ENCODE measurements at regions not wholly inside any gene's neighbourhood (a gene's known extent, or its start where the extent isn't known, plus 50 kb on each side); places are given as distances from the start of the nearest gene placed in this dataset.

DNA sequence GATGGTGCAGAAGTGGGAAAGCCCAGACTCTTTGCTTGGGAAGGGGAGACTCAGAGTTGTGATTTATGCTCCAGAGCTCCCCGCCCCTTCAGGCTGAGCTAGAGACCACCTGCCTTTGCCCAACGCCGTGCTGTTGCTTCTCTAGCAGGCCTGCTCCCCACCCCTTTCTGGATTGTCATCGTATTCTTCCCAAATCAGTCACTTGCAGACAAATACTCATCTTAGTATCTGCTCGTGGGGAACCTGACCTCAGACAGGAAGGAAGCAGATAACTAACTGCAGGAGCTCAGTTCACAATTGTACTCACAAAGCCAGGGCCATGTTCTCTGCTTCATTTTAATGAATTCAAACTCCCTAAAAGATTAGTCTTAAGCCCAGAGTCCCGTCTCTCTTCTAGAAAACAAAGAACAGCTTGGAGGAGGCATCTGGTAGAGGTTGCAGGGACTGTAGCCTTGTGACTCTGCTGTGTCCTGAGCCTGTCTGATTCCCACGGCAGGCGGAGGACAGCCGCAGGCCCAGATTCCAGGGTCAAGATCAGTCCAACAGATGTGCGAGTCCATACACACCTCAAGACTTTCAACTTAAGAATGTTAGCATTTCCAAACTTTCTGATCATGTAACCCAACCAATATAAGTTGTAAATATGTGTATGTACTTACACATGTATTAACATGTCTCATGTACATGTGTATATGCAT, 57.2 kb upstream of the GGTLC1 start:
- TF ChIP-seq, protein P1, sequence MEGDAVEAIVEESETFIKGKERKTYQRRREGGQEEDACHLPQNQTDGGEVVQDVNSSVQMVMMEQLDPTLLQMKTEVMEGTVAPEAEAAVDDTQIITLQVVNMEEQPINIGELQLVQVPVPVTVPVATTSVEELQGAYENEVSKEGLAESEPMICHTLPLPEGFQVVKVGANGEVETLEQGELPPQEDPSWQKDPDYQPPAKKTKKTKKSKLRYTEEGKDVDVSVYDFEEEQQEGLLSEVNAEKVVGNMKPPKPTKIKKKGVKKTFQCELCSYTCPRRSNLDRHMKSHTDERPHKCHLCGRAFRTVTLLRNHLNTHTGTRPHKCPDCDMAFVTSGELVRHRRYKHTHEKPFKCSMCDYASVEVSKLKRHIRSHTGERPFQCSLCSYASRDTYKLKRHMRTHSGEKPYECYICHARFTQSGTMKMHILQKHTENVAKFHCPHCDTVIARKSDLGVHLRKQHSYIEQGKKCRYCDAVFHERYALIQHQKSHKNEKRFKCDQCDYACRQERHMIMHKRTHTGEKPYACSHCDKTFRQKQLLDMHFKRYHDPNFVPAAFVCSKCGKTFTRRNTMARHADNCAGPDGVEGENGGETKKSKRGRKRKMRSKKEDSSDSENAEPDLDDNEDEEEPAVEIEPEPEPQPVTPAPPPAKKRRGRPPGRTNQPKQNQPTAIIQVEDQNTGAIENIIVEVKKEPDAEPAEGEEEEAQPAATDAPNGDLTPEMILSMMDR (IDR thresholded peaks at IDR 0.05) = no peak
- TF ChIP-seq POLR2A (IDR thresholded peaks at IDR 0.05) = no peak
- intact Hi-C loops (cut with DNase I) = no loop called here

DNA sequence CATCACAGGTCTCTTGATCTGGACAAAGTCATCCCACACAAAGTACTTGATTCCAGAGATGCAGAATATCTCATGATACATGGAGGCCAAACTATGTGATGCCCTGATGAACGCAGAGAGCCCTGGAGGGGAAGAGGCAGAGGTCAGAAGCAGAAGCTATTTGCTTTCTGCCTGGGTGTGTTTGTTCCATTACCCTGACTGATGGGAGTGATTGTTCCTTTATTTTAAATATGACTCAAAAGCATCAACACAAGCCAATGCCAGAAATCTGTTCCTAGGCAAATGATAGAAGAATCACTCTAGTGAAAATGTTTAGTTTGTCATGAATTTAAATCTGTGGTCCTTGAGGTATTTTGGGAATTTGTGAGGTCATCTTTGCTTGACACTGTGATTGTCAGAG, 54.7 kb upstream of the GGTLC1 start:
- Histone ChIP-seq H3K4me3 (replicated peaks in 1 of 3) (no peak overlapping the region), H3K27me3 (no peaks in the 10 kb centered on the region), H3K36me3 (no peaks in the 10 kb centered on the region), H3K4me1 (peaks cover under 1 to 21% of the 10 kb centered on the region in 2 donors), H3K27ac (no peak overlapping the region), H3K9me3 (no peaks in the 10 kb centered on the region)
- no peak for DNase-seq
- intact Hi-C loops (cut with DNase I) = no loop called here
- TF ChIP-seq POLR2A (IDR thresholded peaks at IDR 0.05) = no peak
- TF ChIP-seq, protein P1 (IDR thresholded peaks at IDR 0.05) = no peak
- 79 to 82% methylated on average over 1 of the region's 1 CpG for WGBS, 2 donors

More for the DNA sequence above, 57.2 kb upstream of the GGTLC1 start:
- H3K9me3 ChIP-seq = no peaks in the 10 kb centered on the region
- no peak overlapping the region for H3K27ac ChIP-seq
- no peak for DNase-seq
- H3K27me3 ChIP-seq = no peaks in the 10 kb centered on the region
- H3K4me1 ChIP-seq = peaks cover 10 to 35% of the 10 kb centered on the region in 2 donors
- 85 to 90% methylated on average over 10 of the region's 10 CpGs for WGBS, 2 donors
- H3K36me3 ChIP-seq = no peaks in the 10 kb centered on the region
- H3K4me3 ChIP-seq (replicated peaks in 1 of 3) = no peak overlapping the region

DNA sequence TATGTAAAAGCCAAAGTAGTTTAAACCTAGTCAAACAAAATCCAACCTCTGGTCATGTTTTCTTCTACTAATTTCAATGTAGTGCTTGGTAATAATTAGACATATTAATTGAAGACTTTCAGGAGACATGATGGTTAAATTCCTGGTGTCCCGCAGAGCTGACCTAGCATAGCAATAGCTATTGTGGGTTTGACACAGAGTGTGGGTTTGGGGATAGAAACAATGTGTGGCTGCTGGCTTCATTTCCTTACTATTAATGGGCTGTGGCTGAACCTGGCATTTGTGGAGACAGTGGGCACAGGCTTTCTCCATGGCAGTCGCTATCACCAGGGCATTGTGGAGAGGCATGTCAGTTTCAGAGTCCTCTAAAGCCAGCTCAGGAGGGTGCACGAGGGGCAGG, 54.1 kb upstream of the GGTLC1 start:
- intact Hi-C loops (cut with DNase I) = no loop called here
- TF ChIP-seq, protein P1 (IDR thresholded peaks at IDR 0.05) = no peak
- TF ChIP-seq POLR2A (IDR thresholded peaks at IDR 0.05) = no peak

DNA sequence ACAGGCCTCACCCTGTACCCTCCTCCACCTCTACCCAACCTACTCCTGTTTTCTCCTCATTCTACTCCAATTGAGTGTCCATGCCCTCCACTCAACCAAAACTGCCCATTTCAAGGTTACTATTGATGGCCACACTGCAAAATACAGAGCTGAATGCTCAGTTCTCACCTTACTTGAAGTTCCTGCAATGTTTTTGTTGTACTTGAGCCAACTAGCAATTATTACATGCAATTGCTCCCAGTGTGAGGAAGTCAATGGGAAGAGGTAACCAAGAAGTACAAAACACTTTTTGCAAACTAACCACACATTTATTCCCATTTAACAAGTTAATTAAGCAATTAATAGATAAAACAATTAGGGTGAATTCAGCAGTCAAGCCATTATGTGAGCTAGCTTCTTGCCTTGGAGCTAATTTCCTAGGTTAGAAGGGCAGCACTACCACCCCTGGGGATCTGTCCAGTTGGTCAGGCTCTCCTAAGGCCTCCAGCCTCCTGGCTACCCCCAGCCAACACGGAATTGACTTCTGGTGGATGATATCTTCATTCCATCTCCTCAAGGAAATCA, 52.4 kb upstream of the GGTLC1 start:
- Histone ChIP-seq H3K27ac (no peak overlapping the region), H3K9me3 (no peaks in the 10 kb centered on the region), H3K4me1 (peaks cover 0 to 6% of the 10 kb centered on the region in 2 donors), H3K27me3 (no peaks in the 10 kb centered on the region), H3K36me3 (no peaks in the 10 kb centered on the region), H3K4me3 (replicated peaks in 1 of 3) (no peak overlapping the region)
- 88 to 89% methylated on average over 1 of the region's 1 CpG for WGBS, 2 donors
- intact Hi-C loops (cut with DNase I) = no loop called here
- TF ChIP-seq POLR2A (IDR thresholded peaks at IDR 0.05) = no peak
- TF ChIP-seq, protein P1 (IDR thresholded peaks at IDR 0.05) = no peak
- no peak for DNase-seq

More for the DNA sequence above, 54.1 kb upstream of the GGTLC1 start:
- Histone ChIP-seq H3K4me1 (peaks cover 0 to 16% of the 10 kb centered on the region in 2 donors), H3K36me3 (no peaks in the 10 kb centered on the region), H3K9me3 (no peaks in the 10 kb centered on the region), H3K4me3 (replicated peaks in 1 of 3) (no peak overlapping the region), H3K27me3 (no peaks in the 10 kb centered on the region), H3K27ac (no peak overlapping the region)
- DNase-seq = no peak
- 74 to 85% methylated on average over 3 of the region's 3 CpGs for WGBS, 2 donors

DNA sequence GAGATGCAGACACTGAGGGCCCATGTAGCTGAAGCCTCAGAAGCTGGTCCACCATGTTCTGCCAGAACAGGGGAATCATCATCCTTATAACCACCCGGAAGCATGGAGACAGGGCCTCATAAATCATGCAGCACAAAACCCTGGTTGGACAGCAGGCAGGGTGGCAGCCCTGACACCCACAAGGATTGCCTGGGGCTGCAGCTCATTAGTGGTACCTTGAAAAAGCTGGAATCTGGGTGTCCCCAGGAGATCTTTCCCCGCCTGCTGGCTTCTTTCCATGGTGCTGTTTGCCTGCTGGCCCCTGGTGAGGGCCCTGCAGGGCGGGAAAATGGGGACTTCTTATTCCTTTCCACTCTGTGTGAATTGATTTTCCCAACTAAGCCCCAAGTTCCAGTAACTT, 50.6 kb upstream of the GGTLC1 start:
- DNase-seq = no peak
- TF ChIP-seq, protein P1 (IDR thresholded peaks at IDR 0.05) = no peak
- intact Hi-C loops (cut with DNase I) = no loop called here
- no peaks in the 10 kb centered on the region for H3K27me3 ChIP-seq
- peaks cover 0 to 12% of the 10 kb centered on the region in 2 donors for H3K4me1 ChIP-seq
- no peak overlapping the region for H3K27ac ChIP-seq
- H3K36me3 ChIP-seq = no peaks in the 10 kb centered on the region
- no peak overlapping the region for H3K4me3 ChIP-seq (replicated peaks in 1 of 3)
- no peaks in the 10 kb centered on the region for H3K9me3 ChIP-seq
- WGBS, 2 donors = 96 to 100% methylated on average over 3 of the region's 3 CpGs

Measured in thyroid gland (tissue), 4 donors.